ENCODE measurements at regions not wholly inside any gene's neighbourhood (a gene's known extent, or its start where the extent isn't known, plus 50 kb on each side); places are given as distances from the start of the nearest gene placed in this dataset.

- TF ChIP-seq POLR2A (IDR thresholded peaks at IDR 0.05): no peak
- no peak for TF ChIP-seq CTCF (IDR thresholded peaks at IDR 0.05)
- 84% methylated on average over 3 of the region's 3 CpGs for WGBS, 2 donors
- H3K4me3 ChIP-seq (ENCODE audit: low read depth, poor library complexity, severe bottlenecking): no peak overlapping the region
- no peak for DNase-seq (ENCODE audit: low spot score in 2 of 2)
- intact Hi-C loops (cut with DNase I; ENCODE audit: low total_unique reads): no loop called here
Measured at GRCh38 chr21:23900727-23901126, 1706.6 kb downstream of the MRPL39 start.

DNA sequence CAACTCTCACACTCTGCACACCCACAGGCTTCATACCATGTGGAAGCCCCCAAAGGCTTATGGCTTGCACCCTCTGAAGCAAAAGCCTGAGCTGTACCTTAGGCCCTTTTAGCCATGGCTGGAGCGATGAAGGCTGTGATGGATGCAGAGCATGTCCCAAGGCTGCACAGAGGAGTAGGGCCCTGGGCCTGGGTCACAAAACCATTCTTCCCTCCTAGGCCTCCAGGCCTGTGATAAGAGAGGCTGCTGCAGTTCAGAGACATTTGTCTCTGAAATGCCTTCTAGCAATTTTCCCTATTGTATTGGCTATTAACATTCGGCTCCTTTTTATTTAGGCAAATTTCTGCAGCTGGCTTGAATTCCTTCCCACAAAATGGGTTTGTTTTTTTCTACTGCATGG, 1707.7 kb downstream of the MRPL39 start:
- intact Hi-C loops (cut with DNase I; ENCODE audit: low total_unique reads): no loop called here
- DNase-seq (ENCODE audit: low spot score in 2 of 2): no peak
- 86 to 95% methylated on average over 2 of the region's 2 CpGs for WGBS, 2 donors
- TF ChIP-seq CTCF (IDR thresholded peaks at IDR 0.05): no peak
- TF ChIP-seq POLR2A (IDR thresholded peaks at IDR 0.05): no peak
- H3K4me3 ChIP-seq (ENCODE audit: low read depth, poor library complexity, severe bottlenecking): no peak overlapping the region

DNA sequence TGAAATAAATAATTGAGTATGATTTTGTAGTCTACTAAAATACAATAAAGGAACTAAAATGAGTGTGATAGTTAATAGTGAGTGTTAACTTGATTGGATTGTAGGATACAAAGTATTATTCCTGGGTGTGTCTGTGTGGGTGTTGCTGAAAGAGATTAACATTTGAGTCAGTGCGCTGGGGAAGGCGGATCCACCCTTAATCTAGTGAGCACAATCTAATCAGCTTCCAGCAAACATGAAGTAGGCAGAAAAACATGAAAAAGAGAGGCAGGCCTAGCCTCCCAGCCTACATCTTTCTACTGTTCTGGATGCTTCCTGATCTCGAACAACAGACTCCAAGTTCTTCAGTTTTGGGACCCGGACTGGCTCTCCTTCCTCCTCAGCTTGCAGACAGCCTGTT, 1716.6 kb downstream of the MRPL39 start:
- H3K4me3 ChIP-seq (ENCODE audit: low read depth, poor library complexity, severe bottlenecking): no peak overlapping the region
- no peak for DNase-seq (ENCODE audit: low spot score in 2 of 2)
- 66 to 69% methylated on average over 4 of the region's 4 CpGs for WGBS, 2 donors
- intact Hi-C loops (cut with DNase I; ENCODE audit: low total_unique reads): no loop called here
- TF ChIP-seq POLR2A (IDR thresholded peaks at IDR 0.05) (no peak), CTCF (IDR thresholded peaks at IDR 0.05) (no peak)

DNA sequence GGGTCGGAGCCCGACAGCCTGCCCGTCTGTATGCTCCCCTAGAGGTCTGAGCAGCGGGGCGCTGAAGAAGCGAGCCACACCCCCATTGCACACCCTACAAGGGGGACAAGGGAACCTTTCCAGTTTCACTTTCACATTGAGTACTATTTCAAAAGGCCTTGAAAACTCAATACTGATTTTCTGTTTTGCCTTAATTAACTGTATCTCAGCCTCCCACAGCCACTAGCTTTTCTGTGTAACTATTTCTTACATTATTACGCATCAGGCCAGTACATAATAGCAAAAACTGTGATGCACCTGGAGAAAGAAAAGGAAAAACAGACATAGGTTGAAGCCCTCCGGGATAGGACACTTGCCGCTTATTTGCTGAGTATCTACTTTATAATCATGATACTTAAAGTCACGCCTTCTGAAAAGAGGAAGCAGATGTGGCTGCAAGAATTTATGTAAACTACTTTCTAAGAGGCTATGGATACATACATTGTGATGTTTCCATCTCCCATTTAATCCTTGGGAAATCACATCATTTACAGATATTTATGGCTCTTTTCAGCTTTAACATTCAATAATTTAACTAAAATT, 1719.5 kb downstream of the MRPL39 start:
- no peak overlapping the region for H3K4me3 ChIP-seq (ENCODE audit: low read depth, poor library complexity, severe bottlenecking)
- TF ChIP-seq POLR2A (IDR thresholded peaks at IDR 0.05): no peak
- intact Hi-C loops (cut with DNase I; ENCODE audit: low total_unique reads): no loop called here
- WGBS, 2 donors: 82 to 84% methylated on average over 10 of the region's 10 CpGs
- DNase-seq (ENCODE audit: low spot score in 2 of 2): no peak

- H3K4me3 ChIP-seq (ENCODE audit: low read depth, poor library complexity, severe bottlenecking): no peak overlapping the region
- DNase-seq (ENCODE audit: low spot score in 2 of 2): no peak
- intact Hi-C loops (cut with DNase I; ENCODE audit: low total_unique reads): no loop called here
- 84 to 90% methylated on average over 21 of the region's 21 CpGs for WGBS, 2 donors
- TF ChIP-seq CTCF (IDR thresholded peaks at IDR 0.05): no peak
- no peak for TF ChIP-seq POLR2A (IDR thresholded peaks at IDR 0.05)
Measured at GRCh38 chr21:23886828-23887724, 1720.2 kb downstream of the MRPL39 start.

- 89 to 93% methylated on average over 4 of the region's 4 CpGs for WGBS, 2 donors
- intact Hi-C loops (cut with DNase I; ENCODE audit: low total_unique reads): no loop called here
- no peak for TF ChIP-seq CTCF (IDR thresholded peaks at IDR 0.05)
- no peak for TF ChIP-seq POLR2A (IDR thresholded peaks at IDR 0.05)
- DNase-seq (ENCODE audit: low spot score in 2 of 2): no peak
- H3K4me3 ChIP-seq (ENCODE audit: low read depth, poor library complexity, severe bottlenecking): no peak overlapping the region
Measured at GRCh38 chr21:23881783-23882182, 1725.5 kb downstream of the MRPL39 start.

Data from lower leg skin (tissue), 4 donors.